ENCODE measurements at regions not wholly inside any gene's neighbourhood (a gene's known extent, or its start where the extent isn't known, plus 50 kb on each side); places are given as distances from the start of the nearest gene placed in this dataset.

DNA sequence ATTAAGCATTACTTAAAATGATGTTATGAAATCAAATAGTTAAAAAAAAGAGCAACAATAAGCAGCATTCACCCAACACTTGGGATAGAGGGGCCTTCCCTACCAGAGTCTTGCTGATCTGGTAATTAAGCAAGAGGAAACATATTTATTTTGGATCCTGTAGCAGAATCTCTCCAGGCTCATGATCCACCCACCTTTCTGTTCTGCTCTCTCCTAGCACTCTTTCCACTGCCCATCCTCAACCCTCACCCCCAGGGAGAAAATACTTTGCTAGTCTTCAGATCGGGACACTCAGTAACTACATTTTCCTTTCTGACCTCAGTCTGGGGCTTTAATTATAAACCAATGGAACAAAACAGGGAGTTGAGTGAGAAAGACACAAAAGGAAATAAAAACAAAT lies 1541.9 kb downstream of the AACS start:
- in situ Hi-C loops (cut with MboI; ENCODE audit: low pct_unique_long_range_greater_than_20kb, low sequenced_read_pairs, unreplicated experiment) = no loop called here
- TF ChIP-seq, protein P1, sequence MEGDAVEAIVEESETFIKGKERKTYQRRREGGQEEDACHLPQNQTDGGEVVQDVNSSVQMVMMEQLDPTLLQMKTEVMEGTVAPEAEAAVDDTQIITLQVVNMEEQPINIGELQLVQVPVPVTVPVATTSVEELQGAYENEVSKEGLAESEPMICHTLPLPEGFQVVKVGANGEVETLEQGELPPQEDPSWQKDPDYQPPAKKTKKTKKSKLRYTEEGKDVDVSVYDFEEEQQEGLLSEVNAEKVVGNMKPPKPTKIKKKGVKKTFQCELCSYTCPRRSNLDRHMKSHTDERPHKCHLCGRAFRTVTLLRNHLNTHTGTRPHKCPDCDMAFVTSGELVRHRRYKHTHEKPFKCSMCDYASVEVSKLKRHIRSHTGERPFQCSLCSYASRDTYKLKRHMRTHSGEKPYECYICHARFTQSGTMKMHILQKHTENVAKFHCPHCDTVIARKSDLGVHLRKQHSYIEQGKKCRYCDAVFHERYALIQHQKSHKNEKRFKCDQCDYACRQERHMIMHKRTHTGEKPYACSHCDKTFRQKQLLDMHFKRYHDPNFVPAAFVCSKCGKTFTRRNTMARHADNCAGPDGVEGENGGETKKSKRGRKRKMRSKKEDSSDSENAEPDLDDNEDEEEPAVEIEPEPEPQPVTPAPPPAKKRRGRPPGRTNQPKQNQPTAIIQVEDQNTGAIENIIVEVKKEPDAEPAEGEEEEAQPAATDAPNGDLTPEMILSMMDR (IDR thresholded peaks at IDR 0.05; ENCODE audit: extremely low read depth, insufficient read depth, missing control alignments) = no peak
- no peak for DNase-seq (ENCODE audit: low spot score)

- DNase-seq (ENCODE audit: low spot score) = no peak
- in situ Hi-C loops (cut with MboI; ENCODE audit: low pct_unique_long_range_greater_than_20kb, low sequenced_read_pairs, unreplicated experiment) = no loop called here
- TF ChIP-seq, protein P1 (IDR thresholded peaks at IDR 0.05; ENCODE audit: extremely low read depth, insufficient read depth, missing control alignments) = no peak
These were observed 1542.6 kb downstream of the AACS start for GRCh38 chr12:126607867-126608266.

- TF ChIP-seq, protein P1 (IDR thresholded peaks at IDR 0.05; ENCODE audit: extremely low read depth, insufficient read depth, missing control alignments) = no peak
- in situ Hi-C loops (cut with MboI; ENCODE audit: low pct_unique_long_range_greater_than_20kb, low sequenced_read_pairs, unreplicated experiment) = no loop called here
- DNase-seq (ENCODE audit: low spot score) = no peak
These were observed 1543.5 kb downstream of the AACS start for GRCh38 chr12:126608607-126609175.

DNA sequence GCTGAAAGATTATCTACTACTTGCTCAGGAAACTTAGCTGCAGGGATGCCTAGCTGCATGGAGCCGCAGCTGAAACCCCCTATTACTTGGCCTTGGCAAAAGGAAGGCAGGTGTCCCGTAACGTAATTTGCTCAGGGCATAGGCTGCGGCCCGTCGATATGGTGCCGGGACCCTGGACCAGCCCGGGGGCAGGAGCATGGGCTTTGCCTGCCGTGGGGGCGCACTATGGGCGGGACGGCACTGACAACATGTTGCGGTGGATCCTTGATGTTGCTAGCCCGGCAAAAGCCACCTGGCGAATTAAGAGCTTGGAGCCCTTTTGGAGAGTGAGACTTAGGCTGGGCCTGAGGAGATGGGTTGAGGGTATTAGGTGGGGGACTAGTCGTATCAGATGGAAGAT lies 1551.2 kb downstream of the AACS start:
- TF ChIP-seq, protein P1 (IDR thresholded peaks at IDR 0.05; ENCODE audit: extremely low read depth, insufficient read depth, missing control alignments) = no peak
- in situ Hi-C loops (cut with MboI; ENCODE audit: low pct_unique_long_range_greater_than_20kb, low sequenced_read_pairs, unreplicated experiment) = no loop called here
- no peak for DNase-seq (ENCODE audit: low spot score)

DNA sequence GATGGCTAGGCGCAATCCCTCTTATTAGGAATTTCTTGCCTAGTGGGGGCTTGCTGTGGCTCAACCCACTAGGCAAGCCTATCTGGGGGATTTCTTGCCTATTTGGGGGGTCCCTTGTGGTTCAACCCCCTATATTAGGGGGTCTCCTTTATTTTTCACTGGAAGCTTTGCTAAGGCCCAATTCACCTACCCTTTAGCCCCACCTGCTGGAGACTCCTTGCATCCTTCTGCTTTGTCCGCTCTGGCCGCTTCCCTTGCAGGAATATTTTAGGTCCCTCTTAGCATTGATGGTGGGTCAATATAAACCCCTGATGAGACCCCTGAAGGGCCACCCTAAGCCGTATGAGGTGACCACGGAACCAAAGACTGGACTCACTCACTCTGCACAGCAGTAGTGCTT lies 1552.1 kb downstream of the AACS start:
- in situ Hi-C loops (cut with MboI; ENCODE audit: low pct_unique_long_range_greater_than_20kb, low sequenced_read_pairs, unreplicated experiment) = no loop called here
- DNase-seq (ENCODE audit: low spot score) = no peak
- TF ChIP-seq, protein P1 (IDR thresholded peaks at IDR 0.05; ENCODE audit: extremely low read depth, insufficient read depth, missing control alignments) = peak; percentile 26

DNA sequence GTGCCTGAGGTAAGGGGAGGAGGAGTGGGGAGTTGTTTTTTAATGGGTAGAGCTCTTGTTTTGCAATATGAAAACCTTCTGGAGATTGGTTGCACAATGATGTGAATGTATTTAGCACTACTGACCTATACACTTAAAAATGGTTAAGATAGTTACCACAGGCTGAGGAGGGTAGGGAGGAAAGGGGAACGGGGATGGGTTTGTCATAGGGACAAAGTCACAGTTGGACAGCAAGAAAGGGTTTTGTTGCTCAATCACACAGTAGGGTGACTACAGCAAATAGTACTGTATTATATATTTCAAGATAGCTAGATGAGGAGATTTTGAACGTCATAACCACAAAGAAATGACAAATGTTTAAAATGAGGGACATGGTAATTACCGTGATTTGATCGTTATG lies 1562.4 kb downstream of the AACS start:
- TF ChIP-seq, protein P1 (IDR thresholded peaks at IDR 0.05; ENCODE audit: extremely low read depth, insufficient read depth, missing control alignments) = no peak
- no peak for DNase-seq (ENCODE audit: low spot score)
- in situ Hi-C loops (cut with MboI; ENCODE audit: low pct_unique_long_range_greater_than_20kb, low sequenced_read_pairs, unreplicated experiment) = no loop called here

- in situ Hi-C loops (cut with MboI; ENCODE audit: low pct_unique_long_range_greater_than_20kb, low sequenced_read_pairs, unreplicated experiment) = no loop called here
- DNase-seq (ENCODE audit: low spot score) = no peak
- TF ChIP-seq, protein P1 (IDR thresholded peaks at IDR 0.05; ENCODE audit: extremely low read depth, insufficient read depth, missing control alignments) = no peak
These were observed 1571.6 kb downstream of the AACS start for GRCh38 chr12:126636821-126637220.

Measured in GM13977 (cell line).